ENCODE measurements at regions not wholly inside any gene's neighbourhood (a gene's known extent, or its start where the extent isn't known, plus 50 kb on each side); places are given as distances from the start of the nearest gene placed in this dataset.

- H3K79me2 ChIP-seq (ENCODE audit: insufficient read depth, low read length): no peaks in the 10 kb centered on the region
- no peaks in the 10 kb centered on the region for H3K27me3 ChIP-seq (ENCODE audit: low read length)
- no peak overlapping the region for H3K4me3 ChIP-seq (ENCODE audit: insufficient read depth, low read length, poor library complexity, severe bottlenecking)
- H3K36me3 ChIP-seq (ENCODE audit: low read length): no peaks in the 10 kb centered on the region
- peak overlapping the region; percentile 92 for H2AFZ ChIP-seq (ENCODE audit: low read depth, low read length, severe bottlenecking)
- H3K9ac ChIP-seq (ENCODE audit: low read length): peak overlapping the region; percentile 37; the same call in 1 of the 2 replicates
- H4K20me1 ChIP-seq (ENCODE audit: low read depth, low read length): no peaks in the 10 kb centered on the region
- H3K9me3 ChIP-seq (ENCODE audit: insufficient read depth, low read length): no peaks in the 10 kb centered on the region
- H3K4me2 ChIP-seq (ENCODE audit: low read depth, low read length, poor library complexity, severe bottlenecking): peak overlapping the region; percentile 60
- H3K9me2 ChIP-seq (replicated peaks; ENCODE audit: insufficient read depth, low read length): no peaks in the 10 kb centered on the region
- 0 out of 2 replicates have a peak, but pooled peaks cover 8% of the 10 kb centered on the region for H3F3A ChIP-seq (ENCODE audit: insufficient read depth)
- no peak for TF ChIP-seq EZH2phosphoT487 (conservative IDR thresholded peaks at IDR 0.05; ENCODE audit: low read length)
- TF ChIP-seq CTCF (IDR thresholded peaks at IDR 0.05; ENCODE audit: insufficient read depth, low read length, poor library complexity, severe bottlenecking): no peak
- peak overlapping the region; percentile 77 for H3K27ac ChIP-seq (ENCODE audit: low read depth, low read length)
These were observed 181.0 kb upstream of the RHOBTB1 start for GRCh38 chr10:61124756-61125530.

GRCh38 chr10:61120805-61121204 is 176.8 kb upstream of the RHOBTB1 start:
- Histone ChIP-seq H3K4me3 (ENCODE audit: insufficient read depth, low read length, poor library complexity, severe bottlenecking) (no peak overlapping the region), H4K20me1 (ENCODE audit: low read depth, low read length) (no peaks in the 10 kb centered on the region), H3K36me3 (ENCODE audit: low read length) (no peaks in the 10 kb centered on the region), H3K9me3 (ENCODE audit: insufficient read depth, low read length) (no peaks in the 10 kb centered on the region), H3K9me2 (replicated peaks; ENCODE audit: insufficient read depth, low read length) (no peaks in the 10 kb centered on the region), H3K9ac (ENCODE audit: low read length) (no peak overlapping the region), H3K4me2 (ENCODE audit: low read depth, low read length, poor library complexity, severe bottlenecking) (no peak overlapping the region), H3K27me3 (ENCODE audit: low read length) (no peaks in the 10 kb centered on the region), H3K79me2 (ENCODE audit: insufficient read depth, low read length) (no peaks in the 10 kb centered on the region), H3K27ac (ENCODE audit: low read depth, low read length) (no peak overlapping the region), H2AFZ (ENCODE audit: low read depth, low read length, severe bottlenecking) (no peak overlapping the region), H3F3A (ENCODE audit: insufficient read depth) (0 out of 2 replicates have a peak, but pooled peaks cover 4% of the 10 kb centered on the region)
- no peak for TF ChIP-seq EZH2phosphoT487 (conservative IDR thresholded peaks at IDR 0.05; ENCODE audit: low read length)
- no peak for TF ChIP-seq CTCF (IDR thresholded peaks at IDR 0.05; ENCODE audit: insufficient read depth, low read length, poor library complexity, severe bottlenecking)

- Histone ChIP-seq H3K36me3 (ENCODE audit: low read length) (no peaks in the 10 kb centered on the region), H3K9me2 (replicated peaks; ENCODE audit: insufficient read depth, low read length) (no peaks in the 10 kb centered on the region), H4K20me1 (ENCODE audit: low read depth, low read length) (no peaks in the 10 kb centered on the region), H3K27me3 (ENCODE audit: low read length) (no peaks in the 10 kb centered on the region), H3K9ac (ENCODE audit: low read length) (no peak overlapping the region), H3K4me3 (ENCODE audit: insufficient read depth, low read length, poor library complexity, severe bottlenecking) (no peak overlapping the region), H3K4me2 (ENCODE audit: low read depth, low read length, poor library complexity, severe bottlenecking) (no peak overlapping the region), H3K9me3 (ENCODE audit: insufficient read depth, low read length) (no peaks in the 10 kb centered on the region), H3F3A (ENCODE audit: insufficient read depth) (0 out of 2 replicates have a peak, but pooled peaks cover 4% of the 10 kb centered on the region), H3K27ac (ENCODE audit: low read depth, low read length) (no peak overlapping the region), H3K79me2 (ENCODE audit: insufficient read depth, low read length) (no peaks in the 10 kb centered on the region), H2AFZ (ENCODE audit: low read depth, low read length, severe bottlenecking) (peak overlapping the region; percentile 3)
- TF ChIP-seq EZH2phosphoT487 (conservative IDR thresholded peaks at IDR 0.05; ENCODE audit: low read length) (no peak), CTCF (IDR thresholded peaks at IDR 0.05; ENCODE audit: insufficient read depth, low read length, poor library complexity, severe bottlenecking) (no peak)
These were observed 175.6 kb upstream of the RHOBTB1 start for GRCh38 chr10:61119573-61119972.

Data from SU-DHL-6 (cell line).